ENCODE measurements at regions not wholly inside any gene's neighbourhood (a gene's known extent, or its start where the extent isn't known, plus 50 kb on each side); places are given as distances from the start of the nearest gene placed in this dataset.

DNA sequence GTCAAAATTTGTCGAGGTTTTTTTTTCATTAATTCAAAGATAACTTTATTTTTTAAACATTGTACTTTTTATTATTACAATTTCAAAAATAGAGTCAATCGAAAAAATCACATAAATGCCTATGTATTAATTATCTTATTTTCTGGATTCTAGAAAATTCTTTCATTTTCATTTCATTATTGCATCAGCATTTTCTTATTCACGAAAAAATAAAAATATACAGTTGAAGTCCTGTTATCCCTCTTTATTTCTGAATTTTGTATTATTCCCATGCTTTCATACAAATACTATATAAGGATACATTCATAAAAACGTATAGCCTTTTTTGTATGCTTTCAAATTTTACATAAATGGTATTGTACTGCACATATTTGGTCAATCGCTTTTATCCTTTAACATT is 681.0 kb upstream of the USP24 start:
- TF ChIP-seq, protein P1, sequence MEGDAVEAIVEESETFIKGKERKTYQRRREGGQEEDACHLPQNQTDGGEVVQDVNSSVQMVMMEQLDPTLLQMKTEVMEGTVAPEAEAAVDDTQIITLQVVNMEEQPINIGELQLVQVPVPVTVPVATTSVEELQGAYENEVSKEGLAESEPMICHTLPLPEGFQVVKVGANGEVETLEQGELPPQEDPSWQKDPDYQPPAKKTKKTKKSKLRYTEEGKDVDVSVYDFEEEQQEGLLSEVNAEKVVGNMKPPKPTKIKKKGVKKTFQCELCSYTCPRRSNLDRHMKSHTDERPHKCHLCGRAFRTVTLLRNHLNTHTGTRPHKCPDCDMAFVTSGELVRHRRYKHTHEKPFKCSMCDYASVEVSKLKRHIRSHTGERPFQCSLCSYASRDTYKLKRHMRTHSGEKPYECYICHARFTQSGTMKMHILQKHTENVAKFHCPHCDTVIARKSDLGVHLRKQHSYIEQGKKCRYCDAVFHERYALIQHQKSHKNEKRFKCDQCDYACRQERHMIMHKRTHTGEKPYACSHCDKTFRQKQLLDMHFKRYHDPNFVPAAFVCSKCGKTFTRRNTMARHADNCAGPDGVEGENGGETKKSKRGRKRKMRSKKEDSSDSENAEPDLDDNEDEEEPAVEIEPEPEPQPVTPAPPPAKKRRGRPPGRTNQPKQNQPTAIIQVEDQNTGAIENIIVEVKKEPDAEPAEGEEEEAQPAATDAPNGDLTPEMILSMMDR (IDR thresholded peaks at IDR 0.05) = no peak
- TF ChIP-seq POLR2A (IDR thresholded peaks at IDR 0.05) = no peak
- TF ChIP-seq EP300 (IDR thresholded peaks at IDR 0.05) = no peak

Measured in tibial nerve (tissue), 4 donors.